ENCODE measurements at regions not wholly inside any gene's neighbourhood (a gene's known extent, or its start where the extent isn't known, plus 50 kb on each side); places are given as distances from the start of the nearest gene placed in this dataset.

DNA sequence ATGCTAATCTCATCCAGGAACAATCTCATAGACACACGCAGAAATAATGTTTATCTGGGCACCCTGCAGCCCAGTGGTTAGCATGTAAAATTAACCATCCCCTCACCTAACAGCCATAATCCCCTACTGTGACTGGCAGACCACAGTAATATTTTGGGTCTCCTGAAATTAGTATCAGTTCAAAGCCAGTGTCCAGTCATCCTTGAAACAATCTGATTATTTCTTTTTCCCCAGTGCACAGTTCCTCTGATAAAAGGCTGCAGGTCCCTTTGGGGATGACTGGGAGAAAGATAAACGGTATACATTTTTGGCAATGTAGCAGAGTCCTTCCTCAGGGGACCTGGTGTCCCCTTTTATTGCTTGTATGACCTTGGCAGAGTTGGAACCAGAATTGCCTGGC, 50.4 kb upstream of the CYSLTR2 start (continued):
- no peak for TF ChIP-seq SPI1 (IDR thresholded peaks at IDR 0.05; ENCODE audit: borderline replicate concordance, insufficient read depth, low read depth, low read length)
- TF ChIP-seq WRNIP1 (IDR thresholded peaks at IDR 0.05; ENCODE audit: borderline replicate concordance, low read depth, low read length) = no peak
- TF ChIP-seq YBX1 (IDR thresholded peaks at IDR 0.05) = no peak
- no peak for TF ChIP-seq PKNOX1 (IDR thresholded peaks at IDR 0.05)
- TF ChIP-seq ZNF217 (IDR thresholded peaks at IDR 0.05) = no peak
- TF ChIP-seq MYB (IDR thresholded peaks at IDR 0.05; ENCODE audit: borderline replicate concordance, low read depth, low read length) = no peak
- TF ChIP-seq ZNF687 (IDR thresholded peaks at IDR 0.05) = no peak
- no peak for TF ChIP-seq POLR2AphosphoS2 (IDR thresholded peaks at IDR 0.05; ENCODE audit: low read depth, low read length)
- TF ChIP-seq, protein P1, sequence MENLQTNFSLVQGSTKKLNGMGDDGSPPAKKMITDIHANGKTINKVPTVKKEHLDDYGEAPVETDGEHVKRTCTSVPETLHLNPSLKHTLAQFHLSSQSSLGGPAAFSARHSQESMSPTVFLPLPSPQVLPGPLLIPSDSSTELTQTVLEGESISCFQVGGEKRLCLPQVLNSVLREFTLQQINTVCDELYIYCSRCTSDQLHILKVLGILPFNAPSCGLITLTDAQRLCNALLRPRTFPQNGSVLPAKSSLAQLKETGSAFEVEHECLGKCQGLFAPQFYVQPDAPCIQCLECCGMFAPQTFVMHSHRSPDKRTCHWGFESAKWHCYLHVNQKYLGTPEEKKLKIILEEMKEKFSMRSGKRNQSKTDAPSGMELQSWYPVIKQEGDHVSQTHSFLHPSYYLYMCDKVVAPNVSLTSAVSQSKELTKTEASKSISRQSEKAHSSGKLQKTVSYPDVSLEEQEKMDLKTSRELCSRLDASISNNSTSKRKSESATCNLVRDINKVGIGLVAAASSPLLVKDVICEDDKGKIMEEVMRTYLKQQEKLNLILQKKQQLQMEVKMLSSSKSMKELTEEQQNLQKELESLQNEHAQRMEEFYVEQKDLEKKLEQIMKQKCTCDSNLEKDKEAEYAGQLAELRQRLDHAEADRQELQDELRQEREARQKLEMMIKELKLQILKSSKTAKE (IDR thresholded peaks at IDR 0.05; ENCODE audit: low read depth, poor library complexity, severe bottlenecking) = no peak
- TF ChIP-seq SMAD1 (IDR thresholded peaks at IDR 0.05; ENCODE audit: low read depth, partially characterized antibody) = no peak
